CD14-positive monocyte (primary cell): ENCODE measurements at regions not wholly inside any gene's neighbourhood (a gene's known extent, or its start where the extent isn't known, plus 50 kb on each side); places are given as distances from the start of the nearest gene placed in this dataset. TPM values are rescaled to one million over a fixed set of nuclear protein-coding genes. Genes with fewer than 3 reads are reported as not detected.
A peak's percentile ranks its signal among the peaks of the same experiment; 100 is the strongest.

Experiments used
- DNase-seq, 3 donors: peaks; one replicate each; pipeline ENCODE4 v3.0.0-alpha.2; 2011 to 2022
- H2AFZ ChIP-seq: 2 replicates; pipeline ENCODE4 v1.6.0; 2012; ENCODE audit warnings: mild to moderate bottlenecking, low read depth, low read length, inconsistent platforms; ENCODE audit not compliant: insufficient read depth, poor library complexity, severe bottlenecking
- H3K27ac ChIP-seq, 2 donors: 1 replicate in 1 of 2; 2 replicates in 1 of 2; pipeline ENCODE4 v1.5.1; 2012 to 2013; ENCODE audit warnings: low read length in 2 of 2, control low read depth in 1 of 2, inconsistent platforms in 1 of 2, low read depth in 1 of 2, mild to moderate bottlenecking in 1 of 2
- H3K27me3 ChIP-seq, 2 donors: one replicate each; pipeline versions ENCODE4 v1.6.0 to v1.6.1; 2011 to 2013; ENCODE audit warnings: low read length in 2 of 2; ENCODE audit not compliant: control insufficient read depth in 2 of 2, insufficient read depth in 2 of 2
- H3K36me3 ChIP-seq, 2 donors: replicated peaks in 1 of 2; 1 replicate in 1 of 2; 2 replicates in 1 of 2; pipeline versions ENCODE4 v1.5.1 to v1.6.1; 2012 to 2013; ENCODE audit warnings: low read length in 2 of 2, control low read depth in 1 of 2, inconsistent platforms in 1 of 2, mild to moderate bottlenecking in 1 of 2; ENCODE audit not compliant: insufficient read depth in 2 of 2, control insufficient read depth in 1 of 2
- H3K4me1 ChIP-seq, 2 donors: 1 replicate in 1 of 2; 2 replicates in 1 of 2; pipeline versions ENCODE4 v1.5.1 to v1.6.1; 2012 to 2013; ENCODE audit warnings: low read length in 2 of 2, control low read depth in 1 of 2, inconsistent platforms in 1 of 2, mild to moderate bottlenecking in 1 of 2, moderate library complexity in 1 of 2; ENCODE audit not compliant: insufficient read depth in 2 of 2, control insufficient read depth in 1 of 2
- H3K4me2 ChIP-seq: replicated peaks from 2 replicates; pipeline ENCODE3; 2012; ENCODE audit warnings: low read length, moderate library complexity, mild to moderate bottlenecking; ENCODE audit not compliant: poor library complexity, severe bottlenecking; ENCODE audit errors: extremely low read depth
- H3K4me3 ChIP-seq, 3 experiments: fragments of 200-600 bp in 1 of 3; sonication (generic) in 1 of 3; replicated peaks in 1 of 3; 1 replicate in 2 of 3; 2 replicates in 1 of 3; pipeline ENCODE4 v1.5.1; 2011 to 2013; ENCODE audit warnings: low read length in 3 of 3, mild to moderate bottlenecking in 3 of 3, control low read depth in 2 of 3, low read depth in 2 of 3, inconsistent platforms in 1 of 3, moderate library complexity in 1 of 3
- H3K79me2 ChIP-seq: 2 replicates; pipeline ENCODE4 v1.6.0; 2012; ENCODE audit warnings: mild to moderate bottlenecking, control low read depth, inconsistent platforms, low read length, moderate library complexity; ENCODE audit not compliant: insufficient read depth
- H3K9ac ChIP-seq: 2 replicates; pipeline ENCODE4 v1.6.0; 2017; ENCODE audit warnings: low read length, mild to moderate bottlenecking; ENCODE audit not compliant: insufficient read depth, poor library complexity, severe bottlenecking
- H3K9me3 ChIP-seq, 2 donors: replicated peaks in 1 of 2; 1 replicate in 1 of 2; 2 replicates in 1 of 2; pipeline versions ENCODE4 v1.5.1 to v1.6.1; 2012 to 2013; ENCODE audit warnings: low read length in 2 of 2, control low read depth in 1 of 2; ENCODE audit not compliant: control insufficient read depth in 1 of 2, insufficient read depth in 1 of 2
- H4K20me1 ChIP-seq: 2 replicates; pipeline ENCODE4 v1.6.0; 2012; ENCODE audit warnings: mild to moderate bottlenecking, low read length, control low read depth, moderate library complexity; ENCODE audit not compliant: insufficient read depth
- H3K27ac Mint-ChIP-seq, 7 donors: one replicate each; pipeline ENCODE4 v1.8.0; 2020; ENCODE audit warnings: mild to moderate bottlenecking in 7 of 7, mixed read lengths in 7 of 7, moderate library complexity in 6 of 7, inconsistent platforms in 2 of 7
- H3K27me3 Mint-ChIP-seq, 3 donors: one replicate each; pipeline ENCODE4 v1.8.0; 2021 to 2022; ENCODE audit warnings: low read depth in 3 of 3, mild to moderate bottlenecking in 3 of 3, mixed read lengths in 3 of 3, moderate library complexity in 3 of 3, inconsistent platforms in 1 of 3
- H3K36me3 Mint-ChIP-seq, 2 donors: one replicate each; pipeline ENCODE4 v1.8.0; 2020; ENCODE audit warnings: mixed read lengths in 2 of 2, inconsistent platforms in 1 of 2, mild to moderate bottlenecking in 1 of 2
- H3K4me1 Mint-ChIP-seq: one replicate; pipeline ENCODE4 v1.8.0; 2020; ENCODE audit warnings: mild to moderate bottlenecking, mixed read lengths
- H3K4me3 Mint-ChIP-seq, 2 donors: one replicate each; pipeline ENCODE4 v1.8.0; 2020; ENCODE audit warnings: mild to moderate bottlenecking in 2 of 2, mixed read lengths in 2 of 2, moderate library complexity in 1 of 2
- H3K9me3 Mint-ChIP-seq, 7 donors: one replicate each; pipeline ENCODE4 v1.8.0; 2020 to 2022; ENCODE audit warnings: mixed read lengths in 7 of 7, mild to moderate bottlenecking in 6 of 7, moderate library complexity in 6 of 7, inconsistent platforms in 2 of 7
- CTCF ChIP-seq: fragments of 200-600 bp; IDR thresholded peaks from one replicate; pipeline ENCODE4 v1.8.0; 2022; ENCODE audit warnings: antibody characterized with exemption, mild to moderate bottlenecking
- WGBS: methylation state at CpG from one replicate; pipeline ENCODE4 v1.1.5; 2013; ENCODE audit warnings: missing lambda C conversion rate; ENCODE audit not compliant: insufficient coverage; 5-methylcytosine and 5-hydroxymethylcytosine counted together
- intact Hi-C, 2 donors: fragments of 100-400 bp; cut with micrococcal nuclease; formaldehyde crosslinking; loops; one replicate each; pipeline versions ENCODE4 v1.15.0 to v1.15.1; 2023
- small RNA-seq: library from RNA; depleted of rRNA; stranded (forward); fragments of <200 nt; gene quantifications from one replicate; pipeline ENCODE3, GENCODE V24; 2012; ENCODE audit warnings: low read depth; ENCODE audit not compliant: insufficient read length

GRCh38 chr1:244915736-244916135 is 51.4 kb upstream of the HNRNPU start:
- H3K4me3 Mint-ChIP-seq = no peak overlapping the region
- H3K27me3 ChIP-seq = no peaks in the 10 kb centered on the region
- no peaks in the 10 kb centered on the region for H3K36me3 Mint-ChIP-seq
- peaks cover 18% of the 10 kb centered on the region for H3K4me1 Mint-ChIP-seq
- 95% methylated on average over 5 of the region's 7 CpGs for WGBS
- peaks cover 0 to 1% (median 0%) of the 10 kb centered on the region in 3 donors for H3K27me3 Mint-ChIP-seq
- DNase-seq = no peak
- intact Hi-C loops = loop anchor here (5.0 kb wide), 2 partner anchors 48 to 52 kb away; a partner anchor contains a TSS
- no peaks in the 10 kb centered on the region for H3K9me3 ChIP-seq
- no peak for TF ChIP-seq CTCF
- H3K9me3 Mint-ChIP-seq = peaks cover 0 to 3% (median 0%) of the 10 kb centered on the region in 7 donors
- no peak overlapping the region for H3K4me3 ChIP-seq
- H3K4me2 ChIP-seq = no peak overlapping the region
- no peaks in the 10 kb centered on the region for H3K79me2 ChIP-seq
- H4K20me1 ChIP-seq = no peaks in the 10 kb centered on the region
- peak overlapping the region in 1 of 7 donors; percentile 35 for H3K27ac Mint-ChIP-seq
- H2AFZ ChIP-seq = no peak overlapping the region
- peaks cover 19 to 26% of the 10 kb centered on the region in 2 donors for H3K4me1 ChIP-seq
- H3K9ac ChIP-seq = no peak overlapping the region
- H3K27ac ChIP-seq = no peak overlapping the region
- no peaks in the 10 kb centered on the region for H3K36me3 ChIP-seq

DNA sequence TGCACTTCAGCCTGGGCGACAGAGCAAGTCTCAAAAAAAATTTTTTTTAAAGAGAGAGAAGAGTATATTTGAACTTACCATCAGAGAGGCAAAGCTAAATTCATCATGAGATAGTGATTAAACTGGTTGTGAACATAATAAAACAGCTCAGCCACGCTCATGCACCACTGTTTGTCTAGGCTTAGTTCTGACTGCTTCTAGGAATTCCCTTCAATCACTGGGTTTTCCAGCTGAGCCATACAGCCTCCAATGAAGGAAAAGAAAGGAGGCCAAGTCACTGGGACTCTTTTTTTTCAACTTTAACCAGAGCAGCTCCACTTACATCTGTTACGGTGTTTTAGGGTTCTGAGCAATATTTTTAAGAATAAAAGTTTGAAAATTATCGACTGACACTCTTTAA is 50.4 kb upstream of the HNRNPU start:
- peaks cover 13% of the 10 kb centered on the region for H3K4me1 Mint-ChIP-seq
- no peak for TF ChIP-seq CTCF
- Histone ChIP-seq H3K27ac (no peak overlapping the region), H3K27me3 (no peaks in the 10 kb centered on the region), H3K79me2 (no peaks in the 10 kb centered on the region), H3K4me3 (no peak overlapping the region), H3K4me2 (no peak overlapping the region), H2AFZ (no peak overlapping the region), H3K9me3 (no peaks in the 10 kb centered on the region), H3K9ac (no peak overlapping the region), H3K4me1 (peaks cover 9 to 16% of the 10 kb centered on the region in 2 donors), H4K20me1 (no peaks in the 10 kb centered on the region), H3K36me3 (no peaks in the 10 kb centered on the region)
- no peak overlapping the region for H3K4me3 Mint-ChIP-seq
- H3K36me3 Mint-ChIP-seq = no peaks in the 10 kb centered on the region
- intact Hi-C loops = loop anchor here (5.0 kb wide), 2 partner anchors 47 to 53 kb away; a partner anchor contains a TSS
- DNase-seq = no peak
- peaks cover 0 to 1% (median 0%) of the 10 kb centered on the region in 3 donors for H3K27me3 Mint-ChIP-seq
- H3K27ac Mint-ChIP-seq = peak overlapping the region in 1 of 7 donors; percentile 63
- H3K9me3 Mint-ChIP-seq = peaks cover 0 to 3% (median 0%) of the 10 kb centered on the region in 7 donors
- WGBS = 100% methylated on average over 2 of the region's 4 CpGs

Small RNA genes lying in the stretch of these regions (small RNA-seq; reads per million reads assigned to genes)
- not detected for gene RNU6-1089P
- not detected for gene RNU6-947P
- not detected for gene RNU6-999P
